GM18502 (cell line): ENCODE measurements at regions not wholly inside any gene's neighbourhood (a gene's known extent, or its start where the extent isn't known, plus 50 kb on each side); places are given as distances from the start of the nearest gene placed in this dataset.
"Not testable (repeated sequence)": the region's sequence is repeated elsewhere in the genome, so short reads cannot be mapped to it uniquely, and the experiment has no call there.

Experiments
- ATAC-seq: cut with Tn5 transposase; IDR thresholded peaks from one replicate; pipeline ENCODE4 v1.9.1; 2021; ENCODE audit warnings: mild to moderate bottlenecking; ENCODE audit not compliant: unreplicated experiment, poor library complexity

DNA sequence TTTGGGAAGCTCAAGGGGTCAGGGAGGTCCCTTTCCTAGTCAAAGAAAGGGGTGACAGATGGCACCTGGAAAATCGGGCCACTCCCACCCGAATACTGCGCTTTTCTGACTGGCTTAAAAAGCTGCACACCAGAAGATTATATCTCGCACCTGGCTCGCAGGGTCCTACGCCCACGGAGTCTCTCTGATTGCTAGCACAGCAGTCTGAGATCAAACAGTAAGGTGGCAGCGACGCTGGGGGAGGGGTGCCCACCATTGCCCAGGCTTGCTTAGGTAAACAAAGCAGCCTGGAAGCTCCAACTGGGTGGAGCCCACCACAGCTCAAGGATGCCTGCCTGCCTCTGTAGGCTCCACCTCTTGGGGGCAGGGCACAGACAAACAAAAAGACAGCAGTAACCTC, 228.4 kb upstream of the FBXL7 start:
- not testable (repeated sequence) for ATAC-seq

DNA sequence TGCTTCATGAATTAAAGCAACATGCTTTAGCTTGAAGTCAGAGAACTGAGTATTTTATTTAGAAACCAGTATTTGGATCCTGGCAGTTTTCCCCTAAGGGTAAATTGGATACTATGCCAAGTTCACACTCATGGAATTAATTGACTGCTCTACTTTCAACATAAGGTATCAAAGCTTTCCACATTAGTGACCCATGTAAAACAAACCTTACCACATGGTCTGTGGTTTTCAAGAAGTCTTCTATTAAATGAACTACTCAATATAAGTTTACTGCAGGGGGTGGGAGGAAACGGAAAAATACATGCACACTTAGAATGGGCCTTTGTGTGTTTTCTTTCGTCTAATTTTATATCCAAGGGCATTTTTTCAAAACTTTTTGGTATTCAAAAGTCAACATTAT, 232.0 kb upstream of the FBXL7 start:
- ATAC-seq = no peak

DNA sequence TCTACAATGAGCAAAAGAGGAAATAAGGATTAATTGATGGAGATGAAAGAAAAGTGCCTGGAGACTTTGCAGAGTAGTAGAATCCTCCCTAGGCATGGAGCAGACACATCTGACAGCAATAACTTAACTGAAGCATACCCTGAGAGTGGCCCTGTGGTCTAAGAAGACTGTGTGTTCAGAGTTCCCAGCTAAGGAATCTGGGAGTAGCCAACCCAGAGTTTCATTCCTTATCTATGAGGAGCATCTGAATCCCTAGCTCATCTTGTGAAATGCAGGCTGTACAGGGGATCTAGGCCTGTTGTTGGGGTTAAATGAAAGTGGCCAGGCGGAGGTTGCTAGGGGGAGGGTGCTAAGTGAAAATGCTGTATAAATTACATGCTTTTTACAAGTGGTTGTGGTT, 233.1 kb upstream of the FBXL7 start:
- ATAC-seq = no peak

DNA sequence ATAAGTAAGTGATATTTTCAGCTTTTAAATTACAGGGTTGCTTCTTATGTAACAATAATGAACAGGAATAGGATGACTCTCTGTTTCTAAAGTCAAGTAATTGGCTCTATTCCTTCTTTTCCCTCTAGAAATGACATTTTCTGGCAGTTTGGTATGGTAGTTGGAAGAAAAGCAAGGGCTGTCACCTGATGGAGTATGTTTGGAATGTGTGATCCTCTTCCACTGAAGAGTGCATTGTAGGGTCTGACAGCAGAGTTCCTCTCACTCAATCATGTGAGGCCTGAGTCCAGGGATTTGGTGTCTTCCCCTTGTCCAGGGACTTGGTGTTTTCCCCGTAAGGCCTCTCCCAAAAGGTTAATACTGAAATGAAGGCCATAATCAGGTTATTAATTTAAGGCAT, 233.8 kb upstream of the FBXL7 start:
- no peak for ATAC-seq

DNA sequence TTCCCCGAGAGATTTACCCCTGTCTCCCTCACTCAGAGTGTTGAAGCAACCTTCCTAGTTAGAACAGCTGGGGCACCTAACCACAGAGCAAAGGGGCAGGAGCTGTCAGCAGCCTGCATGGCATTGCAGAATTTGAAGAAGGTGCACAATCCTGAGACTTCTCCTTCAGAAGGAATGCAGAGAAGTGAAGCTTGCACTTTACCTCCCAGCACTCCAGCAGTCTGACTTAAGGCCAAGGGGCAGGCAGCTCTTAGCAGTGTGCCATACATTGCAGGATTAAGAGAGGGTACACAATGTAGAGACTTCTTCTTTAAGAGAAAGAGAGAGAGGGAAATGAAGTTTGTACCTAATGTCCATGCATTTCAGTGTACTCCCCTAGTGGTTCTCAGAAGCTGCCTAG, 236.0 kb upstream of the FBXL7 start:
- ATAC-seq = no peak

DNA sequence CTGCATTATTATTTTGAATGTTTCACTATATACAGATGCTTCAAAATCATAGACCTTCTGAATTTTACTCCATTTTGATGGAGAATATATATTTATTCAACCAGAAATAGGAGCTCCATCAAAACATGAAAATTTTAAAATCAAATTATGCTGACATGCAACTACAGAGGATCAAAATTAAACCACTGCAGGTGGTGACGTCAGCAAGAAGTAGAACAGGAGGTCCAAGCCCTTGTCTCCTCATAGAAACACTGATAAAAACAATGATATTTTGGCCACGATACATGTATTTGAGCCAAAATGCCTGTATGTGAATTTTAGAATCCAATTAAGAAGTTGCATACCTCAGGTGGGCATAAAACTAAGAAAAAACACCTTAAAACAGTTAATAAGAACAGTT, 236.6 kb upstream of the FBXL7 start:
- no peak for ATAC-seq

DNA sequence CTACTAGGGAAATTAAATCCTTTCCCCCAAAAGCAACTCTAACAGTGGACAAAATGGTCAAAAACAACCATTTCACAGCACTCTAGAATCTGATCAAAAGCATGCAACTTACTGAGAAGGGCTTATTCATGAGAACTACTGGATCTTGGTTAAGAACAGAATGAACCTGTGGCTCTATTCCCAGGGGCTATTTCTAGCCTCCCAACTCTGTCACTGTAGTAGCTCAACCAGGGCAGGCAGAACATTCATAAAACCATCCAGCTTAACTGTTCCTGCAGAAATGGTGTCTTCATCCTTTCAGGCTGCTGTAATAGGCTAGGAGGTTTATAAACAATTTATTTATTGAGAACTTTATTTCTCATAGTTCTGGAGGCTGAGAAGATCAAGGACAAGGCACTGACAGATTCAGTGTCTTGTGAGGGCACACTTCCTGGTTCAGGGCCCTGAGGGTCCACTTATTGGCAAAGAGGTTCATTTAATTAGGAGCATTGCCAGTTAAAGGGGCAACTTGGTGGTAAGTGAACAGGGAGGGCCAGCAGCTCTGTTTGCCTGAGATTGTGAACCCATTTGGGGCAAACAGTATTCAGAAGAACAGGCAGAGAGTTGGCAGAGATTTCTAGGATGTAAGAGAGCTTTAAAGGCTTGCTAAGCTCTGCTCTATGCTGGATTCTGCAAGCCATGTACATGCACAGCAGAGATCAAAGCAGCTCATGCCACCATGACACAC, 238.5 kb upstream of the FBXL7 start:
- no peak for ATAC-seq

DNA sequence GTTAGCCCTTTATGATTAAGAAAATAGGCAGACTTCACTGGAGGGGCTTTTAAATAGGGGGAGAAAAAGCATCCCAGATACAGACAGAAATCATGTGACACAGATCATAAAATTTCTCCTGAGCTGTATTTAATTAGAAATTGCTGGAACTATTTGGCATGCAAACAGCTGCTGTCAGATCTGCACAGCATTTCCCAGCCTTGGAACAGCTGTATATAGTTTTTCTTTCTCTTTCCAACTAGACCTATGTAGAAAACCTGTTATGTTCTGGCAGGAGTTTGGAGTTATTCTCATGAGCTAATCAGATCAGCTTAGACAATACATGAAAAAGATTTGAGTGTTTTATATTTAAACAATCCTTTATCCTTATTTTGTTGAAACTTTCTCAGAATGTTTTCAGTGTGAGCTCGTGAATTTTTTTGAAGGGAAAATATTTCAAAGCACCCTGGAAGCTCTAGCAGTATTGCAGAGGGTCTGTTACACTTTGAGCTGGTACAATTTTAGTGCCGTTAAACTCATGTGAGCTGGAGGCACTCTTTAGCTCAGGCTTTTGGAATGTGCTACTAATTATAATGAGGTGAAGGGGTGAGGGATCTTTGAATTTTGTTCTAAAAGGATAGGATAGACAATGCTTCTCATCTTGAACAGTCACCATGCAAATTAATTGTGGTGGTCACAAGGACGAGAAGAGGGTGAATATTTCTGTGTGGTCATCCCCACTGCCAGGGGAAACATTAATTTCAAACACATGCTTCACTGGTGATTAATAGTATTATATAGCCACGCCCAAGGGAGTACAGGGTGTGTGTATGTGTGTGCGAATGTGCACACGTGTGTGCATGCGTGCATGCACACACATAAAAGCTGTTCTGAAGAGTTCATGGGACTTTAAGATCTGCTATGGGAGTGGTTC, 239.4 kb upstream of the FBXL7 start:
- ATAC-seq = no peak

DNA sequence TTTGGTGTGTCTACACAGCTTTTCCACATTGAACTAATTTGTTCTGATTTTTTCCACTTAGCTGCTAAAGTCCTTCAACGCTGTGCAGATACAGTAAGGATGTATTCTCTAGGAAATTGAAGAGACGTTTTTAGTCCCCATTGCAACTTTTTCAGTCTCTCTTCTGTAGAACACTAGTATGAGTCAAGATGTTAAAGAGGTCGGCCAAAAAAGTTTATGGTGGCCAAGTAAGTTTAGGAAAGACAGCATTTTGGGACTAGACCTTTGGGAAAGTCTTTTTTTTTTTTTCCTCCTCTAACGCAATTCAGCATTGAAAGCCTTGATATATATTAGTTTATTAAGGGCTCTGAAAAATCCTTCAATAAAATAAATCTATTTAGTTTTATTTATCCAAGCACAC, 243.5 kb upstream of the FBXL7 start:
- ATAC-seq = no peak

DNA sequence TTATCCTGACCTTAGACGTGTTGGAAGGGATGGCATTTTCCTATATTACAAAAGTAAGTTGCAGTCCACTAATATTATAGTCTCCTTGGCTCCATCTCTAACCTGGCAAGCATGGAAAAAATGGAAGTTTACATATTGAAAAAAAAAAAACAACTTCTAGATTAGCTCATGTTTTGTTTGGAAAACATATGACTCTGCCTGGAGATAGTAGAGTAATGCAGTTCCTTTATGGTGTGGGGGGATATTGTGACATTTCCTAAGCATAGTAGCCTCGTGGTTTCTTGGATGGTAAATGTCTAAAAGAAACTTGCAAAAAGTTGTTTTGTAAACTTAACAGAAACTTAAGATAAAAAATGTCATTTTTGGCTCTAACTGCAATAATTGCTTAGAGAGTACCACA, 244.4 kb upstream of the FBXL7 start:
- ATAC-seq = no peak

DNA sequence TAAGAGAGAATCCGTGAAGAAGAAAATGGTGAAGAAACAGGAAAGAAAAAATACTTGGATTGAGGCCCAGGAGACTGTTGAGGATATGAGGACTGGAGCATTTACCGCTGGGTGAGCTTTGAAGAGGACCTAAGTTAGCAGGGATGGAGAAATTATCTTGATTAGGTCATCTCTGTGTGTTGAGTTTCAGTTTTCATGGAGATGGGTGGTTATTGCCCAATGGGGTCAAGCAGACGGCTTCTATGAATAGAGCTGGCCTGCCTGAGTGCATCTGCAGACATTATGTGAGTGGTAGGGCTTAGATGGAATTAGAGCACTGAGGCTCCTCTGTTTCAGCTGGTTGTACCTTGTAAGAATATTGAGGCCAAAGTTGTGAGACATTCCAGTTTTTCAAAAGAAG, 245.4 kb upstream of the FBXL7 start:
- ATAC-seq = no peak

DNA sequence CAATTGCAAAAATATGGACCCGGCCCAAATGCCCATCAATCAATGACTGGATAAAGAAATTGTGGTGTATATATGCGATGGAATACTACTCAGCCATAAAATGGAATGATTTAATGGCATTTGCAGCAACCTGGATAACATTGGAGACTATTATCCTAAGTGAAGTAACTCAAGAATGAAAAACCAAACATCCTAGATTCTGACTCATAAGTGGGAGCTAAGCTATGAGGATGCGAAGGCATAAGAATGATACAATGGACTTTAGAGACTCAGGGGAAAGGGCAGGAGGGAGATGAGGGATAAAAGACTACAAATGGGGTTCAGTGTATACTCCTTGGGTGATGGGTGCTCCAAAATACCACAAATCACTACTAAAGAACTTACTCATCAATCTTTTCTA, 247.6 kb upstream of the FBXL7 start:
- ATAC-seq = no peak

DNA sequence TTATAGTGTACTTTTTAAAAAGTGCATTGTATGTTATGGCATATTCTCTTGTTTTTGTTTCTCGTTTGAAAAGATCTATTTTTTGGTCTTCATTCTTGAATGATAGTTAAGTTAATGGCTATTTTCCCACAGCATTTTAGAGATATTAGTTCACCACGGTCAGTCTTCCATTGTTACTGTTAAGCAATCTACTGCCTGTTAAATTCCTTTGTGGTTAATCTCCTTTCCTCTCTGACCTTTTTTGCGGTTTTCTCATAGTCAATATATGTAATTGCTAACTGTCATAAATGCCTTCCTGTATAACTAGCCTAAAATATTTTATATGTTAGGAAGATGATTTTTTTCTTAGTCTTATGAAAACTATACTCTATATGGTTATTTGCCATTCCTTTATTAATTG, 250.8 kb upstream of the FBXL7 start:
- no peak for ATAC-seq

DNA sequence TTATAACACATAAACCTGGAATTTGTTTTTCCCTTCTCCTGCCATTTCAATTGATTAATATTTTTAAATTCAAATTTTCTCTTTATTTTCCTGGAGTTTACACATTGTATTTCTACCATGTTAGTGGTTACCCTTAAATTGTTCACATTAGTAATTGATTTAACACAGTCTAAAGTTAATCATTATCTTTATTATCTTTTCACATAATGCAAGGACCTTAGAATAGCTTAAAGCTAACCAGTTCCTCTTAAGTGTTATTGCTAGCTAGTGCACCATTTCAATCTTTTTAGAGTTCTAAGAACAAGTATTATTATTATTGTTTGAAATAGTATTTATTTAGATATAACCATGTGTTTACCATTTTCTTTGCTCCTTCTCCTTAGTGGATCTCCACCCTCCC, 251.2 kb upstream of the FBXL7 start:
- ATAC-seq = no peak

DNA sequence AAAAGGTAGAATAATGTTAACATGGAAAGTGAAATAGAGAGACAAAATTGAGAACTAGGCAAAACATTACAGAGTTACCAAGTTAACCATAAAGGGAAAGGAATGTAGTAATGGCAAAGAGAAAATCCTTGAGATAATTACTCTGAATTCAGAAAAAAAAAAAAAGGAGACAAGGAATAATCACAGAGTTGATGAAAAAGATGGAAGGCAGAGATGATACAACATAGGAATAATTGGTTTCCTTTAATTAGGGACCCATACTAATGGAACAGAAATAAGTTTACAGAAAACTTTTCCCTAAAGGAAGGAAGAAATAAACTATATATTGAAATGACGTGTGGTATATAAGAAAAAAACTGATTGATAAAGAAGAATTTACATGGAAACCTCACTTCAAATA, 254.1 kb upstream of the FBXL7 start:
- no peak for ATAC-seq

DNA sequence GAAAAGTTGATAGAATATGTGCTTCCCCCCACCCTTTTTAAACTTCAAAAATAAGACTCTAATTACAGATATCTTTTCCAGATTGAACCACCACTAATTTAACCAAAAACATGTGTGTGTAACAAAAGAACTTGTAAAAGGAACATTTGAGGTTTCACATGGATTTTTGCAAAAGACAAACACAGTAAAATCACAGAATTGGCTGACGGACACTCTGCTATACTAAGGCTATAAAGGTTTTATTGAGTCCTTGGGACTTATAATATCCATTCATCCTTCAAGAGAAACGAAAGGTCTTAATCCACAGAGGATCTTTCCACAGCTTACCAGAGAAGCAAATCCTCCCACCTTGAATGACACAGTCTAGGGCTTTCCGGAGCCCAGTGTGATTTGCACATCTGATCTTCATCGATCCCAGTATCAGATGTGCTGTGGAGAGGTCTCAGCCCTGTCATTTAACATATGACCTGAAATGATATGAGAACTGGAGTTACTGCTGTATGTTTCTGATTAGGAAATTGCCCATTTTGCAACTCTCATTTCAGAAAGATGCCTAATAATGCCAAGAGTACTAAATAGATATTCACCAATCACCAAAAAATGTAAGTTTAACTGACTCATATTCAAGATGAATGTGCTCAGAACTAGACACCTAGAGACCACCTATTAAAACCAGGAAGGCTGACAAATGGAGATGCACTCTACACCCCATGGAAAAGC, 256.5 kb upstream of the FBXL7 start:
- ATAC-seq = no peak

DNA sequence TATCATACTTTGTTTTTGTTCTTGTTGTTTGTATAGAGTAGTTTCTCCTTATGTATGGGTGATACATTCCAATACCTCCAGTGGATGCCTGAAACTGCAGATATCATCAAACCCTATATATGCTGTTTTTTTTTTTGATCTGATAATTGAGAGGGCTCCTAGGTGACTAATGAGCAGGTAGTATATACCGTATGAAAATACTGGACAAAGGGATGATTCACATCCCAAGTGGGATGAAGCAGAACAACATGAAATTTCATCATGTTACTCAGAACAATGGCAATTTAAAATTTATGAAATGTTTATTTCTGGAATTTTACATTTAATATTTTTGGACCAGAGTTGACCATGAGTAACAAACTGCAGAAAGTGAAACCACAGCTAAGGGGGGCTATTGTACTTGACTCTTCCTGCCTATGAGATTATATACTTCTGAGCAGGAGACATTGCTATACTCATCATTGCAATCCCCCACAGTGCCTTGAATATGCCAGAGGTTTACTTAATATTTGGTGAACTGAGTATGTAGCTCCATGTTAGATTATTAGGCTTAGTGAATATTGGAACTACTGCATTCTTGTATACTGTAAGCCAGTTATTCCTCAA, 258.7 kb upstream of the FBXL7 start:
- no peak for ATAC-seq

DNA sequence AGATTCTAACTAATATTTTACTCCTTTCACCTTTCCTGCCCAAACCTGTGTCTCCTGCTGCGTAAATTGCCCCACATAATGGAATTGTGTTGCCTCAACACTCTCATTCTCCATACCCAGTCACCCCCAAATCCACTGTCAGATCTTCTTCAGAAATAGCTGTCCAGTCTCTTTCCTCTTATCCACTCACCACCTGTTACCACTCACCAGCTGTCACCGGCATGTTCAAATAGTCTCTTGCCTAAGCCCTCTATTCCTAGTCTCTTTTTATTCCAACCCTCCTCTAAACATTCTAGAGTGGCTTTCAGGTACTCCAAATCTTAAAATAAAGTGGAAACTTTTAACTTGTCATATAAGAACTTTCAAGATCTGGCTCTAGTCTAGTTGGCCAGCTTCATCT, 262.0 kb upstream of the FBXL7 start:
- no peak for ATAC-seq

DNA sequence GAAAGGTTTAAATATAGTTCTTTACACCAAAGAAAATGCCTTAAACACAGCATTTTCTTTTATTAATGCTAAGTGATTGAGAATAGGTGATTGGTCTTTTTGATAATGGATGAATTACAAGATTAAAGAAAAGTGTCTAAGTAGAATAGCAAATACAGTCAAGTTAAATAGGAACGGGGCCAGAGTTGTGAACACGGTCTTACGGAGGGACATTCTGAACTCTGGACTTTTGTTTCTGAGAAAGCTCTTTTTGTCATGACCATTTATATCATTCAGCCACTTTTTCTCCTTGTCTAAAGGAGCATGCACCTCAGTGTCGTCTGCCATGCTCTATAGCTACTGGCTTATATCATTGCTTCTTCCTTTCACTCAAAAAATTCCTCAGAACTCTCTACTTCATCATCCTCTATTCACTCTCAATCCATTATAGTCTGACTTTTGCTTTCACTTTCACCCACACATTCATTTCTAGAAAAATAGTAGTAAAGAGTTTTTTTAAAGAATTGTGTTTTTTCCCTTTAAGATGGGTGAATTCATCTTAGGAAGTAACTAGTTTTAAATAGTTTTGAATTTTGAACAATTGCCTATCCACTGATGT, 263.0 kb upstream of the FBXL7 start:
- no peak for ATAC-seq

DNA sequence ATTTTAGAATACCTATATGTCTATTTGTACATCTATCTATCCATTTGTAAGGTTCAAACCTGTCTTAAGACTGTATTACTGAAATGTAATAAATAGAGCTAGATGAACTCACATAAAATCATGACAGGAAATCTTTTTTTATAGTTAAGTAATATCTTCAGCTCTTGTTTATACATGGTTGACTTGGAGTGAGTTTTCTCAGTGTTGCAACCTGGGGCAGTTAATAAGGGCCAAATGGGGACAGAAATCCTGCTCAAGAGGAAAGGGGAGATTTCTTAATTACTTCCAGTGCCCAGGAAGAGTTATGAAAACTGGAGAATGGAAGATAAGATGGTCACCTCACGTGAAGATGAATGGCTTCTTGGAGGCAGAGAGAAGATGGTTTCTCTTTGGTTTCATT, 265.1 kb upstream of the FBXL7 start:
- ATAC-seq = no peak
